Colonic mucosa (tissue), 4 donors: ENCODE measurements at regions not wholly inside any gene's neighbourhood (a gene's known extent, or its start where the extent isn't known, plus 50 kb on each side); places are given as distances from the start of the nearest gene placed in this dataset.

Experiments used
- DNase-seq: peaks from one replicate; pipeline ENCODE4 v3.0.0-alpha.2; 2020
- H3K27ac ChIP-seq: fragments of 200-600 bp; one replicate; pipeline ENCODE4 v1.8.0; 2021
- H3K27me3 ChIP-seq: fragments of 200-600 bp; one replicate; pipeline ENCODE4 v1.8.0; 2021
- H3K36me3 ChIP-seq: fragments of 200-600 bp; one replicate; pipeline ENCODE4 v1.8.0; 2021
- H3K4me1 ChIP-seq: fragments of 200-600 bp; one replicate; pipeline ENCODE4 v1.8.0; 2021; ENCODE audit warnings: mild to moderate bottlenecking
- H3K4me3 ChIP-seq: fragments of 200-600 bp; one replicate; pipeline ENCODE4 v1.8.0; 2021
- H3K9ac ChIP-seq, 2 donors: one replicate each; pipeline ENCODE4 v1.7.0; 2013; ENCODE audit warnings: control low read depth in 2 of 2, low read depth in 2 of 2, low read length in 2 of 2
- H3K9me3 ChIP-seq: fragments of 200-600 bp; one replicate; pipeline ENCODE4 v1.8.0; 2021
- CTCF ChIP-seq: fragments of 200-600 bp; IDR thresholded peaks from one replicate; pipeline ENCODE4 v1.8.0; 2022; ENCODE audit warnings: antibody characterized with exemption, mild to moderate bottlenecking
- intact Hi-C: fragments of 100-400 bp; cut with DNase I; formaldehyde crosslinking; loops from one replicate; pipeline ENCODE4 v1.14.1; 2022
- donor health status: healthy.
- donor health status: DM: no; HTN: no; CAD: no.
- donor health status: DM: no; HTN: no; CAD: no.

GRCh38 chr1:229896306-229896705, 170.7 kb upstream of the GALNT2 start:
- H3K4me3 ChIP-seq, result no peak overlapping the region
- H3K9me3 ChIP-seq, result no peaks in the 10 kb centered on the region
- TF ChIP-seq CTCF, result no peak
- no peaks in the 10 kb centered on the region for H3K27me3 ChIP-seq
- DNase-seq, result no peak
- H3K4me1 ChIP-seq, result no peaks in the 10 kb centered on the region
- H3K27ac ChIP-seq, result no peak overlapping the region
- intact Hi-C loops, result no loop called here
- no peaks in the 10 kb centered on the region for H3K36me3 ChIP-seq
- no peak overlapping the region for H3K9ac ChIP-seq

- intact Hi-C loops, result no loop called here
- H3K27ac ChIP-seq, result no peak overlapping the region
- TF ChIP-seq CTCF, result no peak
Observed at GRCh38 chr1:229896861-229897260, 170.2 kb upstream of the GALNT2 start.

GRCh38 chr1:229897501-229897900, 169.5 kb upstream of the GALNT2 start:
- H3K9me3 ChIP-seq, result no peaks in the 10 kb centered on the region
- intact Hi-C loops, result no loop called here
- TF ChIP-seq CTCF, result no peak
- H3K36me3 ChIP-seq, result no peaks in the 10 kb centered on the region
- H3K27ac ChIP-seq, result no peak overlapping the region
- H3K4me3 ChIP-seq, result no peak overlapping the region
- H3K9ac ChIP-seq, result no peak overlapping the region
- no peak for DNase-seq
- no peaks in the 10 kb centered on the region for H3K4me1 ChIP-seq
- H3K27me3 ChIP-seq, result no peaks in the 10 kb centered on the region

More at GRCh38 chr1:229896861-229897260, 170.2 kb upstream of the GALNT2 start:
- Histone ChIP-seq H3K9ac (no peak overlapping the region), H3K27me3 (no peaks in the 10 kb centered on the region), H3K36me3 (no peaks in the 10 kb centered on the region), H3K9me3 (no peaks in the 10 kb centered on the region), H3K4me1 (no peaks in the 10 kb centered on the region), H3K4me3 (no peak overlapping the region)
- DNase-seq, result no peak

GRCh38 chr1:229900220-229900619, 166.8 kb upstream of the GALNT2 start:
- no peaks in the 10 kb centered on the region for H3K9me3 ChIP-seq
- intact Hi-C loops, result no loop called here
- TF ChIP-seq CTCF, result no peak

GRCh38 chr1:229905031-229905545, 161.9 kb upstream of the GALNT2 start:
- no peak for TF ChIP-seq CTCF
- intact Hi-C loops, result no loop called here
- no peak overlapping the region for H3K9ac ChIP-seq

More at GRCh38 chr1:229900220-229900619, 166.8 kb upstream of the GALNT2 start:
- Histone ChIP-seq H3K27ac (no peak overlapping the region), H3K36me3 (no peaks in the 10 kb centered on the region), H3K27me3 (no peaks in the 10 kb centered on the region), H3K4me1 (no peaks in the 10 kb centered on the region), H3K4me3 (no peak overlapping the region), H3K9ac (no peak overlapping the region)
- no peak for DNase-seq

More at GRCh38 chr1:229905031-229905545, 161.9 kb upstream of the GALNT2 start:
- Histone ChIP-seq H3K4me3 (no peak overlapping the region), H3K36me3 (no peaks in the 10 kb centered on the region), H3K27me3 (no peaks in the 10 kb centered on the region), H3K4me1 (no peaks in the 10 kb centered on the region), H3K9me3 (no peaks in the 10 kb centered on the region), H3K27ac (no peak overlapping the region)
- DNase-seq, result no peak
